ENCODE measurements at regions not wholly inside any gene's neighbourhood (a gene's known extent, or its start where the extent isn't known, plus 50 kb on each side); places are given as distances from the start of the nearest gene placed in this dataset.
A peak's percentile ranks its signal among the peaks of the same experiment; 100 is the strongest.

DNA sequence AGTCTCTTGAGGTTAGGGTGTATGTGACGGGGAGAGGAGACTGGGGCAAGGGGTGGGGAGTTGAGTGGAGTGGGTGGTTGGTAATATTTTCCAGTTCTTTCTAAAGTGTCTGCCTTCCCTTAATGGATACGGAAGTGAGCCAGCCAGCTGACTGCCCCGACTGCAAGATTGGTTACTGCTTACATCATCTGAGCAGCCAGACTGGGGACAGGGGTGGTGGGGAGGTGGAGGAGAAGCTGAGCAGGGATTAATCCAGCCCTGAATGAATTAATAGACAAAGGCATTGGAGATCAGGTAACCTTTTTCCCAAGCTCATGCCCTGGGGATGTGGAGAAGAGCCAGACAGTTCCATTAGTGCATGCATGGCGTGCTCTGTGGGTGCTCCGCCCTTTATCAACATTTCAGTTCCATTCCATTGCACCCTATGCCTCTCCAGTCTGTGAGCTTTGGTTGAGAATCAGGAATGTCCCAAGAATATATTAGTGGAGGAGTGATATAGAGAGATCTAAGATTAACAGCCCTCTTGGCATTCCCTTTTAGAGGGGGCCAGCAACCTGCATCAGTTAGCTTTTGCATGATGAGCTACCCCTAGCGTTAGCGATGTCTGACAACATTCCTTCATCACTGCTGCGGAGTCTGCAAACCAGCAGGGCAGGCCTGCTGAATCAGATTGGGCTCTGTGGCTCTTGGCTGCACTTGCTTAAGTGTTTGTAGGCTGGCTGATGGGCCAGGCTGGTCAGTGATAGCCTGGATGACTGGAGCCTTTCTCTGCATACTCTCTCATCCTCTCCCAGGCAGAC, 67.4 kb downstream of the TNP1 start:
- no peaks in the 10 kb centered on the region for H3K4me1 ChIP-seq
- ATAC-seq (peak; percentile 64), DNase-seq (no peak)
- no peak for TF ChIP-seq CTCF (IDR thresholded peaks at IDR 0.05)
- peak overlapping the region in 1 of 2 donors; percentile 52 for H3K27ac ChIP-seq
- H3K9me3 ChIP-seq: no peaks in the 10 kb centered on the region
- H3K36me3 ChIP-seq: no peaks in the 10 kb centered on the region
- intact Hi-C loops (cut with DNase I): no loop called here
- H3K4me3 ChIP-seq: no peak overlapping the region
- H3K27me3 ChIP-seq: no peaks in the 10 kb centered on the region

DNA sequence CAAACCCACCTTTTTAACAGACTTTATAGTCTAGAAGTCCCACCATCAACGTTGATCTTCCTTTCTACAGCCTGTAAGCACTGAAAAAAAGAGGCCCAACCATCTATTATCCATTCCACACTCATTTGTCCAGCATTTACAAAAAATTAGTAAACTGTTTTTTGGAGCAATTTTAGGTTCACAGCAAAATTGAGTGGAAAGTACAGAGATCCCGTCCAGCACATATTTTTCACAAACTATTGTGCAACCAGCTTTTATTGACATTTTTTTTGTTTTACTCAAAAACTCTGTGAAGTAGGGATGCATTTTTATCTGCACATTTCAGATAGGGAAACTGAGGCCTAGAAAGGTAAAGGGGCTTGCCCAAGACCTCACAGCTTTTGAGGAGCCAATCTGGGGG, 68.6 kb downstream of the TNP1 start:
- no peak for TF ChIP-seq CTCF (IDR thresholded peaks at IDR 0.05)
- H3K4me3 ChIP-seq: no peak overlapping the region
- no peaks in the 10 kb centered on the region for H3K9me3 ChIP-seq
- no peaks in the 10 kb centered on the region for H3K4me1 ChIP-seq
- H3K27me3 ChIP-seq: no peaks in the 10 kb centered on the region
- H3K36me3 ChIP-seq: no peaks in the 10 kb centered on the region
- peak; percentile 36 for ATAC-seq
- intact Hi-C loops (cut with DNase I): no loop called here
- peak overlapping the region in 1 of 2 donors; percentile 52 for H3K27ac ChIP-seq
- peak in 2 of 4 donors; percentile 32 to 33 for DNase-seq

- no peak overlapping the region for H3K4me3 ChIP-seq
- H3K9me3 ChIP-seq: no peaks in the 10 kb centered on the region
- no peaks in the 10 kb centered on the region for H3K27me3 ChIP-seq
- H3K27ac ChIP-seq: no peak overlapping the region
- intact Hi-C loops (cut with DNase I): no loop called here
- no peaks in the 10 kb centered on the region for H3K4me1 ChIP-seq
- no peak for ATAC-seq
- DNase-seq: no peak
- no peak for TF ChIP-seq CTCF (IDR thresholded peaks at IDR 0.05)
- no peaks in the 10 kb centered on the region for H3K36me3 ChIP-seq
Measured at GRCh38 chr2:216789081-216789480, 70.8 kb downstream of the TNP1 start.

DNA sequence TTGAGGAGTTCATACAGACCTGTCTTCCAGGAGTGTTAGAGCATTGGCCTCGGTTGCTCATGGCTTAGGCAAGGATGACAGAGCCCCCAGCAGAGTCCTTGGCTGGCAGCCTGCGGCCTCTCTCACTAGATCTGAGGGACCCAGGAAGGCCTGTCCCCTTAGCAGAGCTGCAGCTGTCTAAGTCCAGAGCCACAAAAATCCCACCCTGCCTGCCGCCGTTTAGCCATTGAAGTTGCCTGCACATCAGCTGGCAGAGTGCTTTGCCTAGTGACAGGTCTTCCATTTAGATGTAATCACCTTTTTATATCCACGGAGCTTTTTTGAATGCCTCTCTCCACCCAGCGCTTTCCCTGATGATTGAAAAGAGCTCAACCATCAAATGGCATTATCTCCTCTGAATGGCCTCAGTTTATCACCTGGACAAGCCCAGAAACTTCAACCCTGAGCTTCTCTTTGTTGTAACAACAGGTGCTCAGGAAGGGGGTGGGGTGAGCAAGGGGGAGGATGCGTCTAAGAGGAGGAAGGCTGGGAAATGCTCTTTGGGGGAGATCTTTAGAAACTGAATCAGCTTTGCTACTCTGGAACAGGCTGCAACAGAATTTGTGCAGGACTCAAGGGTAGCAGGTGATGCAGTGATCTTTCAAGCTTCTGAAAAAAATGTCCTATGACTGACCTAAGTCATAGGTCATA, 71.9 kb downstream of the TNP1 start:
- intact Hi-C loops (cut with DNase I): no loop called here
- Histone ChIP-seq H3K36me3 (no peaks in the 10 kb centered on the region), H3K9me3 (no peaks in the 10 kb centered on the region), H3K27me3 (no peaks in the 10 kb centered on the region), H3K27ac (no peak overlapping the region), H3K4me1 (no peaks in the 10 kb centered on the region), H3K4me3 (no peak overlapping the region)
- no peak for TF ChIP-seq CTCF (IDR thresholded peaks at IDR 0.05)
- no peak for ATAC-seq
- DNase-seq: no peak

DNA sequence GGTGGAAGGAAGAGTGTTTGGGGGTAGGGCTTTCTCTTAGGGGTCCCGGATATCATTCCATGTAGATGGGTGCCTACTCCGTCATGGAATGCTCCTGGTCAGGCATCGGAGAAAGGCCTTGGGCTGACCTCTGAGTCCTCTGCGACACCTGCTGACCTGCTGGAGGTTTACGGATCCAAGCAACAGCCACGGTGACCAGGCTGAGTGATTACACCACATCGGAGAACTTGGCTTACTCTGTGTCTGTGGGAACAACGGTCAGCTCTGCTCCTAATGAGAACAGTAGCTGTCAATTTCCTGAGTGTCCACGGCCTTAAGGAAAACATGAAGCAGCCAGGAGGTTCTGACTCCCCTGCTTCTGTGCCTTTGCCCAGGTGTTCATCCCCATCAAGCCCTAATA, 73.2 kb downstream of the TNP1 start:
- H3K27me3 ChIP-seq: no peaks in the 10 kb centered on the region
- H3K27ac ChIP-seq: no peak overlapping the region
- no peaks in the 10 kb centered on the region for H3K36me3 ChIP-seq
- H3K4me1 ChIP-seq: no peaks in the 10 kb centered on the region
- H3K4me3 ChIP-seq: no peak overlapping the region
- DNase-seq: no peak
- H3K9me3 ChIP-seq: no peaks in the 10 kb centered on the region
- TF ChIP-seq CTCF (IDR thresholded peaks at IDR 0.05): no peak
- ATAC-seq: no peak
- intact Hi-C loops (cut with DNase I): no loop called here

Data from left lung (tissue), 4 donors.